Ovary (tissue), 3 donors: ENCODE measurements at regions not wholly inside any gene's neighbourhood (a gene's known extent, or its start where the extent isn't known, plus 50 kb on each side); places are given as distances from the start of the nearest gene placed in this dataset.

Experiments used
- EP300 ChIP-seq: sonication (generic); formaldehyde crosslinking; IDR thresholded peaks from one replicate; pipeline ENCODE4 v1.6.1; 2017; ENCODE audit warnings: antibody characterized with exemption
- POLR2A ChIP-seq: fragments of 450-650 bp; IDR thresholded peaks from one replicate; pipeline ENCODE4 v1.6.1; 2017; ENCODE audit warnings: antibody characterized with exemption, mild to moderate bottlenecking, moderate library complexity
- TF ChIP-seq, protein P1 (sequence below), 3 donors: fragments of 450-650 bp in 2 of 3; fragments of 200-600 bp in 1 of 3; IDR thresholded peaks; one replicate each; pipeline versions ENCODE4 v1.5.1 to v1.8.0; 2016 to 2022; ENCODE audit warnings: antibody characterized with exemption in 3 of 3, mild to moderate bottlenecking in 1 of 3
- donor health status: DM: no; HTN: no; CAD: no.

- TF ChIP-seq, protein P1, sequence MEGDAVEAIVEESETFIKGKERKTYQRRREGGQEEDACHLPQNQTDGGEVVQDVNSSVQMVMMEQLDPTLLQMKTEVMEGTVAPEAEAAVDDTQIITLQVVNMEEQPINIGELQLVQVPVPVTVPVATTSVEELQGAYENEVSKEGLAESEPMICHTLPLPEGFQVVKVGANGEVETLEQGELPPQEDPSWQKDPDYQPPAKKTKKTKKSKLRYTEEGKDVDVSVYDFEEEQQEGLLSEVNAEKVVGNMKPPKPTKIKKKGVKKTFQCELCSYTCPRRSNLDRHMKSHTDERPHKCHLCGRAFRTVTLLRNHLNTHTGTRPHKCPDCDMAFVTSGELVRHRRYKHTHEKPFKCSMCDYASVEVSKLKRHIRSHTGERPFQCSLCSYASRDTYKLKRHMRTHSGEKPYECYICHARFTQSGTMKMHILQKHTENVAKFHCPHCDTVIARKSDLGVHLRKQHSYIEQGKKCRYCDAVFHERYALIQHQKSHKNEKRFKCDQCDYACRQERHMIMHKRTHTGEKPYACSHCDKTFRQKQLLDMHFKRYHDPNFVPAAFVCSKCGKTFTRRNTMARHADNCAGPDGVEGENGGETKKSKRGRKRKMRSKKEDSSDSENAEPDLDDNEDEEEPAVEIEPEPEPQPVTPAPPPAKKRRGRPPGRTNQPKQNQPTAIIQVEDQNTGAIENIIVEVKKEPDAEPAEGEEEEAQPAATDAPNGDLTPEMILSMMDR (IDR thresholded peaks at IDR 0.05): no peak
- no peak for TF ChIP-seq POLR2A
- no peak for TF ChIP-seq EP300
Measured at GRCh38 chr2:189370719-189371118, 70.6 kb upstream of the WDR75 start.
